Activated CD8-positive, alpha-beta T cell treated with anti-CD3 and anti-CD28 coated beads for 36 hours (primary cell): ENCODE measurements at regions not wholly inside any gene's neighbourhood (a gene's known extent, or its start where the extent isn't known, plus 50 kb on each side); places are given as distances from the start of the nearest gene placed in this dataset.
A peak's percentile ranks its signal among the peaks of the same experiment; 100 is the strongest.

Source experiments
- ATAC-seq: fragments of 200-7000 bp; cut with Tn5 transposase; one replicate; pipeline ENCODE4 v1.10.0; 2021; ENCODE audit warnings: mild to moderate bottlenecking, moderate library complexity
- CTCF ChIA-PET: fragments of 350-600 bp; sonication (Branson Sonifier 250); formaldehyde crosslinking; loops from one replicate; lab custom pipeline; 2021; ENCODE audit warnings: antibody characterized with exemption; lab: Charles Lee
- POLR2A ChIA-PET: fragments of 350-600 bp; sonication (Branson Sonifier 250); formaldehyde crosslinking; loops from one replicate; lab custom pipeline; 2021; ENCODE audit warnings: antibody characterized with exemption; lab: Charles Lee
- DNase-seq: peaks from one replicate; pipeline ENCODE4 v3.0.0-alpha.2; 2020
- H3K27ac Mint-ChIP-seq: one replicate; pipeline ENCODE4 v1.8.0; 2021; ENCODE audit warnings: mild to moderate bottlenecking, mixed read lengths
- H3K27me3 Mint-ChIP-seq: one replicate; pipeline ENCODE4 v1.8.0; 2021; ENCODE audit warnings: mixed read lengths
- H3K36me3 Mint-ChIP-seq: one replicate; pipeline ENCODE4 v1.8.0; 2021; ENCODE audit warnings: low read depth, mixed read lengths
- H3K4me1 Mint-ChIP-seq: one replicate; pipeline ENCODE4 v1.8.0; 2021; ENCODE audit warnings: low read depth, mixed read lengths
- H3K4me3 Mint-ChIP-seq: one replicate; pipeline ENCODE4 v1.8.0; 2021; ENCODE audit warnings: mild to moderate bottlenecking, moderate library complexity, mixed read lengths
- H3K9me3 Mint-ChIP-seq: one replicate; pipeline ENCODE4 v1.8.0; 2021; ENCODE audit warnings: mixed read lengths
- intact Hi-C: fragments of 100-400 bp; cut with micrococcal nuclease; formaldehyde crosslinking; loops from one replicate; pipeline ENCODE4 v1.10.0; 2022
- TF ChIP-seq, protein P1 (sequence below): fragments of 200-600 bp; IDR thresholded peaks from one replicate; pipeline ENCODE4 v1.8.0; 2022; ENCODE audit warnings: antibody characterized with exemption, mild to moderate bottlenecking

GRCh38 chr12:98422812-98423211, 92.6 kb upstream of the TMPO start:
- H3K4me1 Mint-ChIP-seq = peaks cover 4% of the 10 kb centered on the region
- TF ChIP-seq, protein P1, sequence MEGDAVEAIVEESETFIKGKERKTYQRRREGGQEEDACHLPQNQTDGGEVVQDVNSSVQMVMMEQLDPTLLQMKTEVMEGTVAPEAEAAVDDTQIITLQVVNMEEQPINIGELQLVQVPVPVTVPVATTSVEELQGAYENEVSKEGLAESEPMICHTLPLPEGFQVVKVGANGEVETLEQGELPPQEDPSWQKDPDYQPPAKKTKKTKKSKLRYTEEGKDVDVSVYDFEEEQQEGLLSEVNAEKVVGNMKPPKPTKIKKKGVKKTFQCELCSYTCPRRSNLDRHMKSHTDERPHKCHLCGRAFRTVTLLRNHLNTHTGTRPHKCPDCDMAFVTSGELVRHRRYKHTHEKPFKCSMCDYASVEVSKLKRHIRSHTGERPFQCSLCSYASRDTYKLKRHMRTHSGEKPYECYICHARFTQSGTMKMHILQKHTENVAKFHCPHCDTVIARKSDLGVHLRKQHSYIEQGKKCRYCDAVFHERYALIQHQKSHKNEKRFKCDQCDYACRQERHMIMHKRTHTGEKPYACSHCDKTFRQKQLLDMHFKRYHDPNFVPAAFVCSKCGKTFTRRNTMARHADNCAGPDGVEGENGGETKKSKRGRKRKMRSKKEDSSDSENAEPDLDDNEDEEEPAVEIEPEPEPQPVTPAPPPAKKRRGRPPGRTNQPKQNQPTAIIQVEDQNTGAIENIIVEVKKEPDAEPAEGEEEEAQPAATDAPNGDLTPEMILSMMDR = no peak
- H3K9me3 Mint-ChIP-seq = no peaks in the 10 kb centered on the region
- intact Hi-C loops = loop anchor here (5.0 kb wide), 1 partner anchor 109 kb away; no protein-coding TSS in a partner anchor
- no peak for ATAC-seq
- ChIA-PET CTCF (no interaction called here), POLR2A (no interaction called here)
- H3K27me3 Mint-ChIP-seq = no peaks in the 10 kb centered on the region
- H3K27ac Mint-ChIP-seq = no peak overlapping the region
- H3K4me3 Mint-ChIP-seq = no peak overlapping the region
- no peaks in the 10 kb centered on the region for H3K36me3 Mint-ChIP-seq
- DNase-seq = no peak

DNA sequence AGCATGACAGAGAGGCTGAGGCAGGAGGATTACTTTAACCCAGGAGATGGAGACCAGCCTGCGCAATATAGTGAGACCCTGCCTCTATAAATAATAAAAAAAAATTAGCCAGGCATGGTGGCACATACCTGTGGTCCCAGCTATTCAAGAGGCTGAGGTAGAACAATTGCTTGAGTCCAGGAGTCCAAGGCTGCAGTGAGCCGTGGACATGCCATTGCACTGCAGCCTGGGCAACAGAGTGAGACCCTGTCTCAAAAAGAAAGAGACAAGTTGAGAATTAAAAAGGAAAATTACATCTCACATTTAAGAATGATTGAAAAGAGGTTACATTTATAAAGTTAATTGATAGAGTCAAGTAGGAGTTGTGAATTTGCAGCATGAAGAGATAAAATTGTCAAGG, 91.4 kb upstream of the TMPO start:
- intact Hi-C loops = loop anchor here (5.0 kb wide), 1 partner anchor 108 kb away; no protein-coding TSS in a partner anchor
- POLR2A ChIA-PET = no interaction called here

DNA sequence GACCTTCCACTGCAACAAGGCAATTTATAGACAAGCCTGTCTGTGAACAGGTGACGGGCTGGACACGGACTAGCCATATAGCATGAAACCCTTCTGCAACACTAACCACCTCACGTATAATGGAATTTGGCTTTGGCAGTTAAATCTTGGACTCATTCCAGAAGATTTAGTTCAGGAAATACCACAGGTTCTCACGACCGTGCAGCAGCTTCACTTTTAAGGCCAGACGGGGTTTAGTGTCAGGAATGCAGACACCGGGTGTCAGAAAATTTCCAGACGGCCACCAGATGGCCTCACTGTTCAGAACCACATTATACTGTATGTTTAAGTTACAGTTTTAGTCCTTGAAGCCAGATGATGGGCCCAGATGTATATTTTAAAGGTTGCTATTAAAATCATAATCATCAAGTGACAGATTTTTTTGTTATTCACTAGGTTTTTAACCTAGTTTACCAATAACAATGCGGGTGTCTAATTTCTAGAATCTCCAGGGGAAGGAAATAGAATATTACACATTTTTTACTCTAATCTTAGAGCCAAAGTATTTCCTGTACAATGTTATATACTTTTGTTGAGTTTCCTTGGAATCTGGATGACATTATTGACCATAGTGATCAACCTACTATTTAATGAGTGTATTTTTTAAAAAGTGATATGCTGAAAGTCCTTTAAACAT, 90.5 kb upstream of the TMPO start:
- Mint-ChIP-seq H3K27ac (no peak overlapping the region), H3K4me3 (no peak overlapping the region), H3K9me3 (no peaks in the 10 kb centered on the region), H3K36me3 (no peaks in the 10 kb centered on the region), H3K4me1 (peaks cover 4% of the 10 kb centered on the region), H3K27me3 (no peaks in the 10 kb centered on the region)
- ATAC-seq (peak; percentile 76), DNase-seq (peak; percentile 70)
- CTCF ChIA-PET = interaction anchor here (0.6 to 1.5 kb wide), 9 partner anchors 9 to 114 kb away, joined by 3 to 10 read pairs (median 4); no protein-coding TSS in a partner anchor
- POLR2A ChIA-PET = interaction anchor here (0.6 to 1.6 kb wide), 2 partner anchors 41 to 91 kb away, joined by 3 to 5 read pairs; partner anchors contain the start of gene TMPO
- intact Hi-C loops = loop anchor here (5.0 kb wide), 1 partner anchor 107 kb away; no protein-coding TSS in a partner anchor
- TF ChIP-seq, protein P1 = peak; percentile 82

More for the DNA sequence above, 91.4 kb upstream of the TMPO start:
- H3K27ac Mint-ChIP-seq = no peak overlapping the region
- H3K4me1 Mint-ChIP-seq = peaks cover 4% of the 10 kb centered on the region
- ATAC-seq = no peak
- no peak for DNase-seq
- TF ChIP-seq, protein P1 = no peak
- CTCF ChIA-PET = interaction anchor here (1.1 to 1.5 kb wide), 4 partner anchors 14 to 115 kb away, joined by 3 to 5 read pairs (median 3); no protein-coding TSS in a partner anchor
- H3K36me3 Mint-ChIP-seq = no peaks in the 10 kb centered on the region
- no peaks in the 10 kb centered on the region for H3K27me3 Mint-ChIP-seq
- H3K9me3 Mint-ChIP-seq = no peaks in the 10 kb centered on the region
- no peak overlapping the region for H3K4me3 Mint-ChIP-seq

- ATAC-seq (no peak), DNase-seq (no peak)
- Mint-ChIP-seq H3K27ac (no peak overlapping the region), H3K4me3 (no peak overlapping the region), H3K36me3 (no peaks in the 10 kb centered on the region), H3K27me3 (no peaks in the 10 kb centered on the region), H3K9me3 (no peaks in the 10 kb centered on the region), H3K4me1 (peaks cover 4% of the 10 kb centered on the region)
- TF ChIP-seq, protein P1 = no peak
- intact Hi-C loops = no loop called here
- ChIA-PET POLR2A (interaction anchor here (1.6 kb wide), 1 partner anchor 90 kb away, joined by 5 read pairs; the partner anchor contains the start of gene TMPO), CTCF (interaction anchor here (1.4 to 1.5 kb wide), 2 partner anchors 27 to 107 kb away, joined by 3 to 10 read pairs; no protein-coding TSS in a partner anchor)
Measured at GRCh38 chr12:98425859-98426258, 89.5 kb upstream of the TMPO start.

GRCh38 chr12:98431089-98431488, 84.3 kb upstream of the TMPO start:
- Mint-ChIP-seq H3K4me1 (no peaks in the 10 kb centered on the region), H3K4me3 (no peak overlapping the region), H3K36me3 (no peaks in the 10 kb centered on the region), H3K9me3 (peaks cover 6% of the 10 kb centered on the region), H3K27me3 (peaks cover 14% of the 10 kb centered on the region), H3K27ac (no peak overlapping the region)
- POLR2A ChIA-PET = no interaction called here
- intact Hi-C loops = no loop called here
- TF ChIP-seq, protein P1 = no peak
- no peak for DNase-seq
- CTCF ChIA-PET = no interaction called here
- ATAC-seq = no peak
